ENCODE measurements at regions not wholly inside any gene's neighbourhood (a gene's known extent, or its start where the extent isn't known, plus 50 kb on each side); places are given as distances from the start of the nearest gene placed in this dataset.
A peak's percentile ranks its signal among the peaks of the same experiment; 100 is the strongest.

DNA sequence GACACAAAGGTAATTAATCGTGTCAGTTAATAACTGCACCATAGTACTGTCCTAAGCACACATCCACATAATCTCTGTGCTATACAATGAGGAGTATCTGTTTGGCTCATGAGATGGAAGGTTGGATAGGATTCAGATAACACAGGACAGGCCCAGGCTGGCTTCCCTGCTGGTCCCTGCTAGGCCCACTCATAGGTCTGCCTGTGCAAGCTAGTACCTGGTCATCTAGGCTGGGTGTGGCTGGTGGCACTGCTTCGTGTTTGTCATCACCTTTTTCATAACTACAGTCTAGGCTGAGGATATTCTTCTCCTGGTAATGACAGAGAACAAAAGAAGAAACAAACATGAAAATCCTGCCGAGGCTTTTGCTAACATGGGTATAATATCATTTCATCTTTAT is 392.8 kb downstream of the TRIB2 start:
- no peak for DNase-seq

DNA sequence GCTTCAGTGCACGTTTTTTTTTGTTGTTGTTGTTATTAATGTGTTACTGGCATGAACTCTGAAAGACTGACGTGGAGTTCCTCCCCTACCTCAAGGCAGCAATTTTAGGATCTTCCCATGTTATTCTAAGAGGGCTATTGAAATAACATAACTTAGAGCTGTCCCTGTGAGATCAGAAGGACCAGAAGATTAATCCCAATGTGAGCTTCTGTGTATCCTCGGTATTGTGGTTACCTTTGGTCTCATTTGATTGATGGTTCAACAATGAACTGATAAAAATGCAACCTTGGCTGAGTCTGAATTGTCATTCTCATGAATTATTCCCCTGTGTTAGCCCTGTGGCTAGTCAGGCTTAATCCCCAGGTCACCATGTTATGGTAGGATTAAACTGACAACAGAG is 394.1 kb downstream of the TRIB2 start:
- DNase-seq: no peak

DNA sequence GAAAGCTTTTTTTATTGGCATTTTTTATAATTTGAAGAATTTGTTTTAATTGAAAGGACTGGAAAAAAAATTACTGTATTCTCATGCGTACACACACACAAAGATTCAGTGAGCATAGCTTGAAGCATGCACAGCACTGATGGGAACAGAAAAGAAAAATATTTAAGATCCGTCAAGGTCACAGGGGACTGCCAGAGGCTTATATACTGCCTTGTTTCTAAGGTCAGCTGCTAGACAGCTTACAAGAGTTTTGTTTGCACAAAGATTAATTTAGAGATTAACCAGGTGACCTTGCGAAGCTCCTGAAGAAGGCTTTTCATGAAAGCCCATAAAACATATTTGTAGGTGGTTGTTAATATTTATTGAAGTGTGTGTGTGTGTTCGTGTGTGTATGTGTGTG is 396.3 kb downstream of the TRIB2 start:
- no peak for DNase-seq

DNA sequence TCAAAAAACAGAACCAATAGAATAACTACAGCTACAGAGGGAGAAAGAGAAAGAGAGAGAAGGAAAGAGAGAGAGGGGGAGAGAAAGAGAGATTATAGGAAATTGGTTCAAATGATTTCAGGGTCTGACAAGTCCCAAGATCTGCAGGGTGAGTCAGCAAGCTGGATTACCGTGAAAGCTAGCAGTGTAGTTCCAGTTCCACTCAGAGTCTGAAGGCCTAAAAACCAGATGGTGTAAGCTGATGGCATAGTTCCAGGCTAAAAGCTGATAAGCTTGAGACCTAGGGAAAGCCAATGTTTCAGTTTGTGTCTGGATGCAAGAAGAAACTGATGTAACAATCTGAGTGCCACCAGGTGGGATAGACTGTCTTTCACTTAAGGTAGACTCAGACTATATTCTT is 397.7 kb downstream of the TRIB2 start:
- no peak for DNase-seq

DNA sequence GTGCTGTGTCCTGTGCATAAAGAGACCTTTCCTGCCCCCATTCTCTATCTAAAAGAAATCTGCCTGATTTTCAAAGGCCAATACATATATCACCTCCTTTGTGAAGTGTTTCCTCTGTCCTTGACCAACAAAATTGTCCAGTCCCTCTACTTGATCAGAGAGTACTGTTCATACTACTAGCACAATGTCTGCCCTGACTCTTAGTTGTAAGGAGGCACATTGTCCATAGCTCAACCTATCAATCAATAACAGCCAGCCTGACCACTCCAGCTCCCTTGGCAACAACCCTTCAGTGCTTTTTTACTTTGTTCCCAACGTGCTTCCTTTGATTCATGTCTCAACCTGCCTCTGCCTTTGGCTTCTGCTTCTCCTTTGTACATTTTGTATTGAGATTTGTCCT is 398.9 kb downstream of the TRIB2 start:
- DNase-seq: no peak

DNA sequence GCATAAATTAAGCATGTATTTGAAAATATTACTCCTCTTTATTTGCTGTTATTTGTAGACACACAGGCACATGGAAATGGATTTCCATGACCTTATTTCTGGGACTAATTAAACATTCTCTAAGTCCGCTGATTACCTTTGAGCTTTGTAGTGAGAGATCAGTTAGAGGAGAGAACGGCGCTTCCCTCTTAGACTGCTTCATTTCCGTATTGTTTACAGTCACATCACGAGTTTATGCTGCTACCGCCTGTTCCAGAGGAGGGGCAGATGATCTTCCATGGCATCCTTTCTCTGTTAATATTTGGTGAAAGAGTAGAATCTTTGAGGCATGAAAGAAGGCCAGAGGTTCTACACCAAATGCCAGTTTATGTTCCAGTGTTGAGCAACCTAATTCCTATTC is 404.4 kb downstream of the TRIB2 start:
- no peak for DNase-seq

DNA sequence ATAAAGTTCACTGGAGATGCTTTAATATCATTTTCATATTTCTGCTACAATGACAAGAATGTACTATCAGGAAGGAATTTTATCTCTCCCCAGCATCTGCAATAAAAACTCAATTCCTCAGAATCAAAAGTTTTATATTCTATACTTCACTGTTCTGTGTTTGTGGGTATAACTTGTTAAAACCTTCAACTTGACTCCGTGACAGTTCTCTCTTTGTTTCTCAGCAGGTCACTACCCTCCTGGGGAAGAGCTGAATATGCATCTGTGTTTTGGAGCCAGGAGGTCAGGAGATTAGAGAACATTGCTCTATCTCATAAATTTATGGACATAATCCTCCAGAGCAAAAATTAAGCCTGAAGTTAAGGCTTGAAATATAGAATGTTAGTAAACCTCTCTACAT is 411.4 kb downstream of the TRIB2 start:
- no peak for DNase-seq

DNA sequence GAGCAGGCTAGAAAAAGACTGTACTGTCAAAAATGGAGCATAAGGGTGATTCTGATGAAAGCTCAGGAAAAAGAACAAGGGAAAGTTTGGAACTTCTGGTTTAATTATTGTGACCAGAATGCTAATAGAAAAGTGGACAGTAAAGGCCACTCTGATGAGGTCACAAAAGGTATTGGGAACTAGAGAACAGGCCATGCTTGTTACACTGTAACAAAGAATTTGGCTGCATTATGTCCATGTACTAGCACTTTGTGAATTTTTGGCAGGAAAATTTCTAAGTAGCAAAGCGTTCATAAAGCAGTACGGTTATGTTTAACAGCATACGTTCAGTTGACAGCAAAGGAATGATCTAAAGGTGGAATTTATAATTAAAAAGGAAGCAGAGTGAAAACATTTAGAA is 418.6 kb downstream of the TRIB2 start:
- DNase-seq: no peak

GRCh38 chr2:13135856-13136255 is 419.1 kb downstream of the TRIB2 start:
- no peak for DNase-seq

GRCh38 chr2:13137679-13138078 is 420.9 kb downstream of the TRIB2 start:
- no peak for DNase-seq

GRCh38 chr2:13141315-13141714 is 424.6 kb downstream of the TRIB2 start:
- DNase-seq: no peak

DNA sequence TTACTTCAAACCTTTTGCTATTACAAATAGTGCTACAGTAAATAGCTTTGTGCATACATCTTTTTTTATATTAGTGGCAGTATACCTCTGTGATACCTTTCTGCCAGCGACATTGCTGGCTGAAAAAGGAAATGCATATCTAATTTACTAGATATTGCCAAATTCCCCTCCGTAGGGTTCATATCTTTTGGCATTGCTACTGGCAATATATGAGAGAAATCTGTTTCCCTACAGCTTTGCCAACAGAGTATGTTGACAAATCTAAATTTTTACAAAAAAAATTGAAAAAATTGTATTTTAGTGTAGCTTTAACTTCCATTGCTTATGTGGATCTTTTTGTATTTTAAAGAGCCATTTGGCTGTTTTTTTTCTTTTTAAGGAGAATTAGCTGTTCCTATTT is 426.7 kb downstream of the TRIB2 start:
- DNase-seq: no peak

DNA sequence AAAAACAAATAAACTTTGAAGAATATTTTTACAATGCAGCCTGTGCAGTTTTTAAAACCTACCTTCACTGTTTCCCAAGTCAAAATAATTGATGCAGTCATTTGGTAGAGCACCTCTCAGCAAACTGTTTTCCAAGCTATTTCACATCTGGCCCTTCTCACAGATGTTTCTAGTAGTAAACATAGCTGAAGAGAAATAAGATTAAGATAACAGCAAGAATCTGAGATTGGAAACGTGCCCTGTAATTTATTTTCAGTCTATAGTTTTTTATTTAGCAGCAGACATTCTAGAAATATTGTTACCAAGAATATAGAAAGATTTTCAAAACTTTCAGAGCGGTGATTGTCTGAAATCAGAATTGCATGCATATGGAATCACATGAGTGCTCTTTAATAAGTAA is 440.2 kb downstream of the TRIB2 start:
- no peak for DNase-seq

GRCh38 chr2:13158466-13158865 is 441.7 kb downstream of the TRIB2 start:
- no peak for DNase-seq

- no peak for DNase-seq
These were observed 464.0 kb downstream of the TRIB2 start for GRCh38 chr2:13180729-13181128.

GRCh38 chr2:13193075-13193474 is 476.3 kb downstream of the TRIB2 start:
- DNase-seq: peak; percentile 8

DNA sequence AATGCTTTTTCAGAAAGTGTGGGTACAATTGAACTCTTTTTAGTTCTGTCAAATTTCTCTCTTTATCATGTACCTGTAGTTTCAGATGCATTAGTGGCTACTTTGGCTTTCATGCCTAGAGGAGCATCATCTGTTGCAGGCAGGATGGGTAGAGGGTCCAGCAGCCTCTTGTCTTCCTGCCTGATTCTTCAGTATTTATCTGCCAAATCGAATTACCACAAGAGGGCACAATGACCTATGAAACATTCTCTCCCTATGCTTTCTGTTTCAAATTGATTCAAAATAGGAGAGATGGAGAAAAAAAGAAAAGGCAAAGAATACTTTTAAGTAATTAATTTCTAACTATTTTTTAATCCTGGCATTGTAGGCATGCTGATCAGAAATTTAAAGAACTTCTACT is 477.2 kb downstream of the TRIB2 start:
- DNase-seq: peak; percentile 27

- DNase-seq: no peak
These were observed 478.5 kb downstream of the TRIB2 start for GRCh38 chr2:13195270-13195669.

GRCh38 chr2:13197248-13197647 is 480.5 kb downstream of the TRIB2 start:
- DNase-seq: no peak

- no peak for DNase-seq
These were observed 485.2 kb downstream of the TRIB2 start for GRCh38 chr2:13201924-13202323.

- no peak for DNase-seq
These were observed 495.4 kb downstream of the TRIB2 start for GRCh38 chr2:13212115-13212514.

- DNase-seq: no peak
These were observed 501.5 kb downstream of the TRIB2 start for GRCh38 chr2:13218205-13218604.

GRCh38 chr2:13227578-13227977 is 510.8 kb downstream of the TRIB2 start:
- DNase-seq: no peak

DNA sequence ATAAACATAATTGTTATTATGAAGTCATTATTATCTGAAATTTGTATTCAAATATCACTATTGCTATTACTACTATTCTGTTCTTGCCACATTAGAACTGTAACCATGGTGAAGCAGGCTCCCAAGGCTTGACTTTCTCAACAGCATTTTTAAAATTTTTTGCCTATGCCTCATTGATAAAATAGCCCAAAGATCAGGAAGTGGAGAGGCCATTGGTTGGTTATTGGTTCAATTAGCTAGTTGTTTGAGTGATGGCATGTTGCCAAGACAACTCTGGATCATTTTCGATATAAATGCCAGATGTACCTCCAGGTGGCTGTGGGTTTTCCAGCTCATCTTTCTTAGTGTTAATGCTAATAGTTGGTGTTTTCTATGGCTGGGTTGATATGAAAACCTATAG is 513.5 kb downstream of the TRIB2 start:
- DNase-seq: no peak

GRCh38 chr2:13240061-13240460 is 523.3 kb downstream of the TRIB2 start:
- DNase-seq: no peak

GRCh38 chr2:13240789-13241487 is 524.2 kb downstream of the TRIB2 start:
- DNase-seq: no peak
